MM.1S (cell line): ENCODE measurements at regions not wholly inside any gene's neighbourhood (a gene's known extent, or its start where the extent isn't known, plus 50 kb on each side); places are given as distances from the start of the nearest gene placed in this dataset.

ENCODE experiments used
- DNase-seq: peaks from one replicate; pipeline ENCODE4 v3.0.0-alpha.2; 2015
- H2AFZ ChIP-seq: fragments of 300-600 bp; sonication (generic); 2 replicates; pipeline ENCODE4 v1.6.0; 2016; ENCODE audit warnings: antibody characterized with exemption, low read length
- H3F3A ChIP-seq: fragments of 300-600 bp; sonication (generic); 2 replicates; pipeline ENCODE4 v1.6.1; 2016; ENCODE audit warnings: mild to moderate bottlenecking, antibody characterized with exemption, low read length, moderate library complexity, mixed read lengths; ENCODE audit not compliant: insufficient read depth
- H3K27ac ChIP-seq: fragments of 300-600 bp; sonication (generic); 2 replicates; pipeline ENCODE4 v1.5.1; 2016; ENCODE audit warnings: mild to moderate bottlenecking, low read length
- H3K27me3 ChIP-seq: fragments of 300-600 bp; sonication (generic); replicated peaks from 2 replicates; pipeline ENCODE4 v1.6.0; 2016; ENCODE audit warnings: low read length; ENCODE audit not compliant: insufficient read depth
- H3K36me3 ChIP-seq: fragments of 300-600 bp; sonication (generic); replicated peaks from 2 replicates; pipeline ENCODE4 v1.6.1; 2016; ENCODE audit warnings: mild to moderate bottlenecking, low read length, mixed read lengths; ENCODE audit not compliant: insufficient read depth
- H3K4me1 ChIP-seq: fragments of 300-600 bp; sonication (generic); 2 replicates; pipeline ENCODE4 v1.6.1; 2016; ENCODE audit warnings: low read length, mixed read lengths
- H3K4me2 ChIP-seq: fragments of 300-600 bp; sonication (generic); 2 replicates; pipeline ENCODE4 v1.6.0; 2016; ENCODE audit warnings: low read depth, low read length
- H3K4me3 ChIP-seq: fragments of 300-600 bp; sonication (generic); 2 replicates; pipeline ENCODE4 v1.5.1; 2016; ENCODE audit warnings: low read length, mixed read lengths
- H3K79me2 ChIP-seq: fragments of 300-600 bp; sonication (generic); 2 replicates; pipeline ENCODE4 v1.6.1; 2016; ENCODE audit warnings: mixed run types, low read length, mixed read lengths
- H3K9ac ChIP-seq: fragments of 300-600 bp; sonication (generic); 2 replicates; pipeline ENCODE4 v1.6.1; 2016; ENCODE audit warnings: low read length, mixed read lengths
- H3K9me2 ChIP-seq: fragments of 300-600 bp; sonication (generic); replicated peaks from 2 replicates; pipeline ENCODE4 v1.6.1; 2016; ENCODE audit warnings: mild to moderate bottlenecking, low read length, mixed read lengths; ENCODE audit not compliant: insufficient read depth
- H3K9me3 ChIP-seq: fragments of 300-600 bp; sonication (generic); replicated peaks from 2 replicates; pipeline ENCODE4 v1.6.1; 2016; ENCODE audit warnings: mild to moderate bottlenecking, low read length, mixed read lengths; ENCODE audit not compliant: insufficient read depth
- H4K20me1 ChIP-seq: fragments of 300-600 bp; sonication (generic); 2 replicates; pipeline ENCODE4 v1.6.1; 2016; ENCODE audit warnings: mild to moderate bottlenecking, low read length, moderate library complexity, mixed read lengths; ENCODE audit not compliant: insufficient read depth
- CTCF ChIP-seq: fragments of 300-600 bp; sonication (generic); IDR thresholded peaks from 2 replicates; pipeline ENCODE4 v1.5.1; 2016; ENCODE audit warnings: antibody characterized with exemption, low read length, mixed read lengths
- EZH2 ChIP-seq: fragments of 300-600 bp; sonication (generic); optimal IDR thresholded peaks from 2 replicates; pipeline ENCODE3; 2017; ENCODE audit warnings: low read depth, mild to moderate bottlenecking, antibody characterized with exemption, low read length, mixed read lengths
- EZH2phosphoT487 ChIP-seq: fragments of 300-600 bp; sonication (generic); IDR thresholded peaks from 2 replicates; pipeline ENCODE4 v1.6.1; 2018; ENCODE audit warnings: antibody characterized with exemption, low read length

- DNase-seq: no peak
- H3K27ac ChIP-seq: no peak overlapping the region
- no peak overlapping the region for H2AFZ ChIP-seq
- H3K4me3 ChIP-seq: no peak overlapping the region
- no peaks in the 10 kb centered on the region for H4K20me1 ChIP-seq
- H3K36me3 ChIP-seq: no peaks in the 10 kb centered on the region
- H3K4me2 ChIP-seq: no peak overlapping the region
- H3K9me2 ChIP-seq: no peaks in the 10 kb centered on the region
- H3K27me3 ChIP-seq: no peaks in the 10 kb centered on the region
- no peaks in the 10 kb centered on the region for H3K79me2 ChIP-seq
- no peaks in the 10 kb centered on the region for H3K4me1 ChIP-seq
- TF ChIP-seq CTCF: no peak
- TF ChIP-seq EZH2phosphoT487: no peak
- TF ChIP-seq EZH2: no peak
- H3K9me3 ChIP-seq: no peaks in the 10 kb centered on the region
- H3F3A ChIP-seq: no peaks in the 10 kb centered on the region
- no peak overlapping the region for H3K9ac ChIP-seq
Observed at GRCh38 chr1:47645151-47645550, 207.3 kb downstream of the FOXD2 start.

- no peak overlapping the region for H2AFZ ChIP-seq
- no peaks in the 10 kb centered on the region for H3K27me3 ChIP-seq
- H3K4me1 ChIP-seq: no peaks in the 10 kb centered on the region
- H3K79me2 ChIP-seq: no peaks in the 10 kb centered on the region
- H3K4me3 ChIP-seq: no peak overlapping the region
- H3F3A ChIP-seq: no peaks in the 10 kb centered on the region
- no peaks in the 10 kb centered on the region for H4K20me1 ChIP-seq
- no peaks in the 10 kb centered on the region for H3K36me3 ChIP-seq
- no peak overlapping the region for H3K4me2 ChIP-seq
- TF ChIP-seq CTCF (no peak), EZH2phosphoT487 (no peak), EZH2 (no peak)
- no peak overlapping the region for H3K27ac ChIP-seq
- no peak for DNase-seq
- H3K9me3 ChIP-seq: no peaks in the 10 kb centered on the region
- H3K9me2 ChIP-seq: no peaks in the 10 kb centered on the region
- no peak overlapping the region for H3K9ac ChIP-seq
Observed at GRCh38 chr1:47646676-47647075, 208.8 kb downstream of the FOXD2 start.

GRCh38 chr1:47647327-47647845 is 209.5 kb downstream of the FOXD2 start:
- TF ChIP-seq EZH2: no peak
- no peak for TF ChIP-seq EZH2phosphoT487
- TF ChIP-seq CTCF: no peak
- Histone ChIP-seq H3K4me3 (no peak overlapping the region), H3K9ac (no peak overlapping the region), H2AFZ (no peak overlapping the region), H3K9me3 (no peaks in the 10 kb centered on the region), H3K4me2 (no peak overlapping the region), H3K36me3 (no peaks in the 10 kb centered on the region), H3F3A (no peaks in the 10 kb centered on the region), H3K27me3 (no peaks in the 10 kb centered on the region), H4K20me1 (no peaks in the 10 kb centered on the region), H3K9me2 (no peaks in the 10 kb centered on the region), H3K4me1 (no peaks in the 10 kb centered on the region), H3K27ac (no peak overlapping the region), H3K79me2 (no peaks in the 10 kb centered on the region)
- no peak for DNase-seq

- Histone ChIP-seq H2AFZ (no peak overlapping the region), H3K9me2 (no peaks in the 10 kb centered on the region), H3K4me3 (no peak overlapping the region), H3K4me1 (no peaks in the 10 kb centered on the region), H3K9me3 (no peaks in the 10 kb centered on the region), H3K27me3 (no peaks in the 10 kb centered on the region), H3F3A (no peaks in the 10 kb centered on the region), H3K4me2 (no peak overlapping the region), H3K79me2 (no peaks in the 10 kb centered on the region), H4K20me1 (no peaks in the 10 kb centered on the region), H3K36me3 (no peaks in the 10 kb centered on the region), H3K9ac (no peak overlapping the region), H3K27ac (no peak overlapping the region)
- DNase-seq: no peak
- TF ChIP-seq CTCF (no peak), EZH2 (no peak), EZH2phosphoT487 (no peak)
Observed at GRCh38 chr1:47650205-47650604, 212.4 kb downstream of the FOXD2 start.
